Stimulated activated CD4-positive, alpha-beta T cell treated with anti-CD3 and anti-CD28 coated beads, Interleukin-4, amount 100 ng/mL, for 4 hours (primary cell): ENCODE measurements at regions not wholly inside any gene's neighbourhood (a gene's known extent, or its start where the extent isn't known, plus 50 kb on each side); places are given as distances from the start of the nearest gene placed in this dataset.

Source experiments
- DNase-seq, 2 experiments: peaks; one replicate each; pipeline ENCODE4 v3.0.0-alpha.2; 2020

- DNase-seq, result no peak
These were observed 460.9 kb upstream of the KIRREL3 start for GRCh38 chr11:127461241-127462064.

GRCh38 chr11:127458561-127458960 lies 458.0 kb upstream of the KIRREL3 start:
- DNase-seq, result no peak

GRCh38 chr11:127454856-127455255 lies 454.3 kb upstream of the KIRREL3 start:
- DNase-seq, result no peak

GRCh38 chr11:127452533-127452932 lies 452.0 kb upstream of the KIRREL3 start:
- no peak for DNase-seq

GRCh38 chr11:127451861-127452260 lies 451.3 kb upstream of the KIRREL3 start:
- no peak for DNase-seq

- no peak for DNase-seq
These were observed 447.5 kb upstream of the KIRREL3 start for GRCh38 chr11:127448101-127448500.

- no peak for DNase-seq
These were observed 444.9 kb upstream of the KIRREL3 start for GRCh38 chr11:127445476-127445875.

GRCh38 chr11:127443297-127443696 lies 442.7 kb upstream of the KIRREL3 start:
- no peak for DNase-seq

- DNase-seq, result no peak
These were observed 440.0 kb upstream of the KIRREL3 start for GRCh38 chr11:127440616-127441015.

GRCh38 chr11:127425281-127425680 lies 424.7 kb upstream of the KIRREL3 start:
- no peak for DNase-seq

GRCh38 chr11:127424661-127425060 lies 424.1 kb upstream of the KIRREL3 start:
- no peak for DNase-seq

GRCh38 chr11:127420139-127420538 lies 419.6 kb upstream of the KIRREL3 start:
- no peak for DNase-seq

- DNase-seq, result no peak
These were observed 412.3 kb upstream of the KIRREL3 start for GRCh38 chr11:127412722-127413380.

- no peak for DNase-seq
These were observed 411.7 kb upstream of the KIRREL3 start for GRCh38 chr11:127412234-127412633.

- DNase-seq, result no peak
These were observed 410.7 kb upstream of the KIRREL3 start for GRCh38 chr11:127411283-127411682.

GRCh38 chr11:127395034-127395433 lies 394.5 kb upstream of the KIRREL3 start:
- DNase-seq, result no peak

- DNase-seq, result no peak
These were observed 393.0 kb upstream of the KIRREL3 start for GRCh38 chr11:127393460-127393997.

- DNase-seq, result no peak
These were observed 392.0 kb upstream of the KIRREL3 start for GRCh38 chr11:127392575-127392974.

GRCh38 chr11:127390465-127390864 lies 389.9 kb upstream of the KIRREL3 start:
- DNase-seq, result no peak

GRCh38 chr11:127385071-127385470 lies 384.5 kb upstream of the KIRREL3 start:
- DNase-seq, result no peak

GRCh38 chr11:127383026-127383425 lies 382.5 kb upstream of the KIRREL3 start:
- no peak for DNase-seq

GRCh38 chr11:127381247-127381646 lies 380.7 kb upstream of the KIRREL3 start:
- DNase-seq, result no peak

GRCh38 chr11:127379686-127380085 lies 379.1 kb upstream of the KIRREL3 start:
- DNase-seq, result no peak

GRCh38 chr11:127376301-127376700 lies 375.7 kb upstream of the KIRREL3 start:
- DNase-seq, result no peak
